GM18909 (cell line): ENCODE measurements at regions not wholly inside any gene's neighbourhood (a gene's known extent, or its start where the extent isn't known, plus 50 kb on each side); places are given as distances from the start of the nearest gene placed in this dataset.

Experiments
- ATAC-seq: cut with Tn5 transposase; IDR thresholded peaks from one replicate; pipeline ENCODE4 v1.9.1; 2021; ENCODE audit warnings: mild to moderate bottlenecking; ENCODE audit not compliant: unreplicated experiment, poor library complexity

DNA sequence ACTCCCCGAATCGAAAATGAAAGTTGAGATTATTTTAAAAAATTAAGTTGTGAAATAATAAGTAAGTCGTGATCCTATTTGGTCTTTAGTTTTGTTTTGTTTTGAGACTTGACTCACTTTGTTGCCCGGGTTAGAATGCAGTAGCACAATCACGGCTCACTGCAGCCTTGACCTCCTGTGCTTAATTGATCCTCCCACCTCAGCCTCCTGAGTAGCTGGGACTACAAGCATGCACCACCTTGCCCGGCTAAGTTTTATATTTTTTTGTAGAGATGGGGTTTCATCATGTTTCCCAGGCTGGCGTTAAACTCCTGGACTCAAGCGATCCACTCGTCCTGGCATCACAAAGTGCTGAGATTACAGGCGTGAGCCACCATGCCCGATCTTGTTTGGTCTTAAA is 326.2 kb downstream of the MYCN start:
- no peak for ATAC-seq

DNA sequence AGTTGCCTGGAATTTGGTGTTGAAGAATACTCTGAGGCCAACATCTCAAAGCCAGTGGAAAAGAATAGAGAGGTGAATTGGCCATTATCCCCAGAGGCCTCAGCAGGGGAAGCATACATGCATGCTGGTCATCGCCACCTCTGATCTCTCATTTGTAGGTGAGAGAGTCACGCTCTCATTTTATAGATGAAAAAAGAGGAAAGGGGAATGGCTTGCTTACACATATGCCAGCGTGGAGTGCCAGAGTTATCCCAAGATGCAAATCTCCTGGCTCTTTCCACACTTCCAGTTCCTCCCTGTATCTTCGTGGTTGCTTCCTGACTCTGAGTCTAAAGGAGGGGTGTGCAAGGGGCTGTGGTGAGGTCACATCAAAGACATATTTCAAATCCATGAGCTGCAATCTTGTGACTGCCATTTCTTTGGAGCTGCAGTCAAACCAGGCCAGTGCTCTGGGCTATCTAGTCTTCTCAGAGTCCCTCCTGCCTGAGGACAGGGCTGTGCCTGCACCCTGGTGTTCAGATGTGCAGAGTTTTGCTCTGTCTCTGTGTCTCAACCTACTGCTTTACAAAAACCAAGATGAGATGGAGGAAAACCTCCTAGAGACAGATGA is 324.7 kb downstream of the MYCN start:
- ATAC-seq = no peak

DNA sequence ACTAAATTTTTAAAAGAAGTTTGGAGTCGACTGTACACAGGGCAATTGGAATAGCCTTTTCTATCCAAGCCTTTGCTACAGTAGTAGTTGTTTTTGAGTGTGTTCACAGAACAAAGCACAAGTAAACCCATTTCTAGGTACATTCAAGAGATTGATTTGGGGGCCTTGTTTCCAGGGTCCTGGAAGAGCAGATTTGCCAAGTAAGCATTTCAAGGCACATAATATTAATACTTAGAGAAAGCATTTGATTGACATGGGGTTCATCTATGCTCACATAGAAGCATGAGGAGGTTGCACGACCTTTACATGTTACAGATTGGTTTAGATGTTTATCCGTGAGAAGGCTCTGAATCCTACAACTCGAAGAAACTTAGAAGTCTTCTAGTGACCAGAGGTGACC is 324.1 kb downstream of the MYCN start:
- no peak for ATAC-seq

DNA sequence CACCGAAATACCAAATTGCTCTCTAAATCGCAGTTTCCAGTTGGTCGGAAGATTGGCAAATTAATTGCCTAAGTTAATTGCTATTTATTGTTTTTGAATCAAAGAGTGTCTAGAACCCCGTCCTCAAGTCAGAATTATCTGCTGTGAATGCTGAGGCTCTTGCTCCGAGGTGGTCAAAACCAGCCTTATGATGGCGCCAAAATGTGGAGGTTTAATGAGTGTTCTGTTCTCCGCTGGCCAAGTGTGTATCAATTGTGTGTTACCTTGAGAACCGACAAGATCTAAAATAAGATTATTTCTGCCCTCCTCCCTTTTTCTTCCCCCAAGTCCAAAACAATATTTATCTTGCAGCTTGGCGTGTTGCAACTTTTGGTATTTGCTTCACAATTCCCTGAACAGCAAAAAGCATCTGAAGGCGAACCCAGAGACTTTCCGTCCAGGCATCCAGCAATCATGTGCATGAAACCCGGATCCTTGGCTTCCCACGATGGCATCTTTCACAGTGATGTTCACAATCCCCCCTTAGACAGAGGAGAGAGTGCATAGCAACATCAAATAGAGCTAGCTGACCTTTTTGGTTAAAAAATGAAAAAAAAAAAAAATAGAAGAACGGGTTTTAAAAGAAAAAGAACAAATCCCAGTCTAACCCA is 323.0 kb downstream of the MYCN start:
- no peak for ATAC-seq

DNA sequence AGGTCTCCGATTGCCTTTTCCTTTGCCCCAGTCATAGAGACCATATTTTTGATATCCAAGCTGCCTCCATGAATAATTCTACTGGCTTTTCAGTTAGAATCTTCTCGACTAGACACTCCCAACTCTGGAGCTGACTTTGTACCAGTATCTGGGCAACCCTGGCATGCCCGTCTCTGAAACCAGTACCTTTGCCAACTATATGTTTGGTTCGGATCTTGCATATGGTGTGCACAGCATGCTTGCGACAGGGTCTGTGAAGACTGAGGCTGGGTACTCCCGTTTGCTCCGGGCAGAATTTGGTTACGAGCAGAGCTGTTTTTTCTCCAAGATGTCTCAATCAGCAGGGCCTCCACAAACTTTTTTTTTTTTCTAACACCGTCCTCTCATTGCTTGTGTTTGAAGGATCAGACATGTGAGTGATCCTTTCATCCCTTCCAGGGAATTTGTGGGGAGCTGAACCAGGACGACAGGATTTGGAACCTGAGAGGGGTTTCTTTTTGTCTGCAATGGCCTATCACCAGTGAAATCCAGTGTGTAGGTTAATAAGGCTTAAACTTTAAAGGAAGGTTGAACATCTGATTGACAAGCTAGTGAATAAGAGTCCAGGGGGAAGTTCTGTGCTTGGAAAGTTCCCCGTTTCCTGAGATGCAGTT is 322.3 kb downstream of the MYCN start:
- ATAC-seq = no peak

DNA sequence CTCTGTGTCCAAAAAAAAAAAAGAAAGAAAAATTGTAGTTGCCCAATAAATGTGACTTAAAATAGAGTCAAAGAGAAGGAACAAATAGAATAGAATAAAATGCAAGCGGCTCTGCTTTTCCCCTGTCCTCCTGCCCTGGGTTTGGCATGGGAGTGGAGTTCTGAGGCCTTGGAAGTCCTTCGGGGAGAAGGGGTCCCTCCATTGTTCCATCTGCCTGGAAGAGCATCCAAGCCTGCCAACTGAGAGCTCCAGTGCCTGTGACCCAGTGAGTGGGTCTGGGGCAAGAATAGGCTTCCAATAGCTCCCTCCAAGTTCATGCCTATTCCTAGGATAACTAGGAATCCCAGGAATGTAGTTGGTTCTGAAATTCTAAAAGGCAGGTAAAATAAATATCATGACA is 321.4 kb downstream of the MYCN start:
- ATAC-seq = no peak

DNA sequence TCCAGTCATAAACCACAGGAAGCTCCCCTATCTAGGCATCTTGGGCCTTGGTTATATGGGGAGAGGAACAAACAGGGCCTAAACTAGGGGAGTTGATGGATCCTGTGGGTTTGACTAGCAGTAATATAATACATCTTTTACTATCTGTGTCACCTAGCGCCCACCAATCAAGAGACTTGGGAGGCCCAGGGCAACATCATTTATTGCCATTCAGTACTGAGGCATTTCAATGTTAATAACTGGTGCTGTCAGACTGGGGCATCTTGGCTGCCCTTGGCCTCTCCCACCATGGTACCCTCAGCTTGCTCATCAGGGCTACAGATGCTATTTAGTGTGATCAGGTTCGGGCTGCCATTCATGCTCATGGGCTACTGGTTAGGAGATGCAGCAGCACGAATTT is 320.7 kb downstream of the MYCN start:
- no peak for ATAC-seq

DNA sequence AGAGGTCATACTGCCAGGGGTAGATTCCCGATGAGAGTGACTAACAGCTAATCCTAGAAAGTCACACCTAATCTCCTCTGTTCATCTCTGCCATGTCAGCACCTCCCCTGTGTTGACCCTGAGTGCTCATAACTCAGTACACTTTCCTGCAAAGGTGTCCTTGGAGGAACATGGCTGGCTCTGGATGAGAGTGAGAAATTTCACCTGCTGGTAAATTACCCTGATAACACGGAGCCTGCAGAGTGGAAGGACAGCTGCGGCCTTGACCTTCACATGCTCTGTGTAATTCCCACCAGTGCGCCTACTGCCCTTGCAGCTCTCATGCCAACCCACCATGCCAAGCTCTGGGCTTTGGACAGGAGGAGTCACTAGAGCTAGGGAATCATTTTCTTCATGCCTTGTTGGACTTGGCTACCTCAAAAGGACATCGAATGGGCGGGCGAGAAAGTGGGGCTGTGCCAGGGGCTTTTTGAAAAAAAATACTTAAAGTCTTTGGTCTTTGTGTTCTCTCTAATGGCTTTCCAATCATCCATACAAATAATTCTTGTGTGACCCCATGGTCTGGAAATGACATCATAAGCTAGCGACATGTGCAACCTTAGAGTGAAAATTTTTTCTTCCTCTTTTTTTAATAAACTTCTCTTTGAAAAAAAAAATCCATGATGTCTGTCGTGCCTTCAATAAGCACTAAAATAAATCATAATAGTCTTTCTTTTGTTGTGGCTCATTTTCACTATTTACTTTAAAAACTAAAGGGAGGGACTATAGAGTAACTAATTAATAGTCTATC is 319.9 kb downstream of the MYCN start:
- ATAC-seq = no peak

DNA sequence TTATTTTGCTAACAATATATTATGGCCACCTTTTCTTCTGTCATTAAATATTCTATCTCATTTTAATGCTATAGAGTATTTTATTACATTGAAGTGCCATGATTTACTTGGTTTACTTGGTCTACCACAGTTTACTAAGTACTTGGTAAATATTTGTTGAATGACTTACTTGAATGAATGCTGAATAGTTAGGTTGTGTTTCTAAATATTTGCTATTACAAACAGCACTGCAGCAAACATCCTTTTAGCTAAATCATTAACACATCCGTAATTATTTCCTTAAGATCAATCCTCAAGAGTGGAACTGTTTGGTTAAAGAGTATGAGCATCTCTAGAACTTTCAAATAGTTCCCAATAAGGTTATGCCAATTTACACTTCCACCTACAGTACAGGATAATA is 318.7 kb downstream of the MYCN start:
- no peak for ATAC-seq

DNA sequence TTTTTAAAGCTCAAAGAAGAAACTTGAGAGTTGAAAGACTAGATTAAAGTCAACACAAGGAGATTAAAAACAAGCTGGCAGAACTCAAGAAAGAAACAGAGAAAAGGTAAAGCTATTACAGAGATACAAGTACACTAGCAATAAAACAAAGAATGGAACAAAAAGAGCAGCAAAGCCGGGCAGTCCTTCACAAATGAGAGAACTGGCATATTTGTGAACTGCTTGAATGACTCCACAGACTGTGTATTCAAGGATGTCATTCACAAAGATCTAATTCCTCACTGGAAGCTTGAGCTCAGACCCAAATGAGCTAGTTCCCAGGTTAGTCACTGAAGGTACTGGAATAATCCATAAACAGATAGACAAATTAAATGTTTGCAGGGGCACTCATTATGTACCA is 318.0 kb downstream of the MYCN start:
- ATAC-seq = no peak

DNA sequence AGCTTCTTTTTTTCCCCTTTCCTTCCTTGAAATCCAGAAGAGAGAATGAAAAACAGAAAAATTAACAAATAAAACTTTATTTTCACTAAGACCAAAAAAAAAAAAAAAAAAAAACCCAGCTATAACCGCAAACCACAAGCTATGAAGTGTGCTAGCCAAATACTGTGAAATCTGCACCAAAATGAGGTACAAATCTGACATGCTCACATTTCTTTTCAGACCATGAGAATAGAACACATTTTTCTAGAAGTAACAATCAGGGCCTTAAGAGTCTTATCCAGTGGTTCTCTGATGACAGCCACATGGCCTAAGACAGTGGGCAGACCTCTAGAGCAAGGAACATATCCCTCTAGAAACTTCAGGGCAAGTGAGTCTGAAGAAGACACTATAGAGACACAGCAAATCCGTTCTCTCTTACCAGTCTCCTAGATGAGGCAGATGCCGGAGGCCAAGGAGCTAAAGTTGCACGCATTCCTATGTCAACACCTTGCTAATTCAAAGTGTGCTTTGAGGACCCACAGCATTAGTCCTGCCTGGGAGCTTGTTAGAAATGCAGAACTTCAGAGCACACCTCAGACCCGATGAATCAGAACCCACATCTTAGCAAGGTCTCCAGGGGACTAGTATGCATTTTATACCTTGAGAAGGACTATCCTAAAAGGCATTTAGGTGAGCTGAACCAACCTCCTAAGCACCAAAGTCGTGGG is 317.1 kb downstream of the MYCN start:
- no peak for ATAC-seq

DNA sequence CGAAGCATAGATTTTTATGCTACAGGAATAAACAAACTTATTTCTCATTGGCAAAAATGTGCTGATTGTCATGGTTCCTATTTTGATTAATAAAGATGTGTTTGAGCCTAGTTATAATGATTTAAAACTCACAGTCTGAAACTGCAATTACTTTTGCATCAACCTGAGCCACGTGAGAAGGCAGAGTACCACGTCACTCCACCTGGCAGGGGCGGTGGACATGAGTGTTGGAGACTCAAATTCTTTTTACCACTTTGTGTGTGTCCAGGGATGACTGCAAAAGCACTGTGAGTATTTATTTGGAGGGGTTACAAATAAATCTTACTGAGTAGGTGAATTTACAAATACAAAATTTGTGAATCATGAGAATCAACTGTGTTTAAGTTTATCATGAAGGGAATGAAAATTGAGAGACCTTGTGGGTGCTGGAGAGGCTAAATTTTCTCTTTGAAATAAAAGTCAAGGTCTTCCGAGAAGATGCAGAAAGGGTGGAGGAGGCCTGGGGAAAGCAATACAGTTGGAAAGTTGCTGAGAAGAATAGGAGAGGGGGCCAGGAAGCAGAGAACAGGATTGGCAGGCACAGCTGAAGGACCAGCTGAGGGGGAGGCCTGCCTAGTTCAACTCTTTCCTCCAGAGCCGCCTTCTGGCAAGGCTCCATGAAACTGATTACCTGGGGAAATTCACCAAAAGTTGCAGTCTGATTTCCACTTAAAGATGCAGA is 316.4 kb downstream of the MYCN start:
- ATAC-seq = no peak

DNA sequence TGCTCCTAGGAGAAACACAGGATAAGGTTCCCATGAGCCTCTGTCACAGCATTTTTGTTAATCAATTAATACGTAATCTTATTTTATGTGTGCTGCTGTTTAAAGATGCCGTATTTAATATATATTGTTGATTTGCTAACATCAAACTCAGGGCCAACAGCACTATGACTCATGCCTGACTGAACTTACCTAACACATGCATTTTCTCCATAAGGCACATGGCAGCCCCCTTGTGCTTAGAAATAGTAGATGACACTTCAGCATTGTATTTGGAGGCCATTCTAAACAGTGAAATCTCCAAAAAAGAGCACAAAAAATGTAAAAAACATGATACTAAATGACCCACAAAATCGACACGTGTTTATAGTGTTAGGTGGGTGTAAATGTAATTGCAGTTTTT is 314.8 kb downstream of the MYCN start:
- no peak for ATAC-seq

DNA sequence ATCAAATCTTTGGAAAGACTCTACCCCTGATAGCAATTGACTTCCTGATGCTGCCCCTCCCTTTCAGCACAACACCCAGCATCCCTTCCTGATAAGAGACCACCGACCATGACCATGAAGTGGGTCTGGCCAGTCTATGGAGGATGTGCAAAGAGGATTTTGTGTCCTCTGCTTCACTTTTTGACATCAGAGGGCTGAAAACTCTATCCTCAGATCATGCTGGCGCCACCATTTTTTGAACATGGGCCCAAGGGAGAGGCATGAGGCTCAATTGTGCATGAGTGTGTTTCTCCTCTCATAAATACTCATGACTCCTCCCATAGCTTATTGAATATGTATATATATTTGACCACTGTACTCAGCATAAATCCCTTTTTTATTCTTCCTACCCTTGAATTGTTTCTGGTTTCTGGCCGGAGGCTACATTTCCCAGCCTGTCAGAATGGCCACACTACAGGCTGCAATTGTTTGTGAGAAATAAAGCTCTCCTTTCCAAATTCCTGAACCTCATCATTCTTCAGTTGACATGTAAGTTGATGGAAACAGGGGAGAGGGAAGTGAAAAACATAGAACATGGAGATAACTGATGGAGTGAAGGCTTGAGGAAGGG is 314.1 kb downstream of the MYCN start:
- no peak for ATAC-seq

DNA sequence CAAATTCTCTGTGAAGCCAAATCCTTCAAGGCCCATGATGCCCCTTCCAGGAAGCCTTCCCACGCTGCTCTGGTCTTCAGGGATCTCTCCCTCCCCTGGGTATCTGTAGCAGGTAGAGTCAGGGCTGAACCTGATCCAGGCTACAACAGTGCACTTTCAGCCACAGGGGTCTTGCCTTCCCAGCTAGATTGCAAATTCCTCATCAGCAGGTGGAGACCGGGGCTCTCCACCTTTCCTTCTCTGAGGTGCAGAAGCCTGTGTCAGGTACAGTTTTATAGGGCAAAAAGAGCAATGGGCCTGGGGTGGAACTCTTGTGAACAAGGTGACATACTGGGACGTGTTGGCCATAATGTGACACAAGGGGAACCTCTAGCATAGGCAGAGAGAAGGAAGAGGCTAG is 312.9 kb downstream of the MYCN start:
- no peak for ATAC-seq

DNA sequence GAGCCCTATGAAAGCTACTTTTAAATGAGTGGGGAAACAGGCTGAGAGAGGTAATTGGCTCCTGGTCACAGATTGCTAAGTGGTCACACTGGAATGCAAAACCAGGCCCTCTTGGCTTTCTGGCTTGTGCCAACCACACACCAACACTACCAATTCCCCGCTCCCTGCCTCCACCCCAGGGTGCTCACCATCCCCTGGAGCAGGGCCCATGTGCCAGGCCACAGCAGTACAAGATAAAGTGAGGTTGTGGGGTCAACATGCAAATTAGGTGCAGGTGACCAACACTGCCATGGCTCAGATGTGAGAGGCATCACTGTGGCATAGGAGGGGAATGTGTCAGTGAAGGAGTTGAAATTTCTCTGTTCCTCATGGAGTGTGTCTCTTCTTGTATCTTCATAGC is 312.5 kb downstream of the MYCN start:
- no peak for ATAC-seq

DNA sequence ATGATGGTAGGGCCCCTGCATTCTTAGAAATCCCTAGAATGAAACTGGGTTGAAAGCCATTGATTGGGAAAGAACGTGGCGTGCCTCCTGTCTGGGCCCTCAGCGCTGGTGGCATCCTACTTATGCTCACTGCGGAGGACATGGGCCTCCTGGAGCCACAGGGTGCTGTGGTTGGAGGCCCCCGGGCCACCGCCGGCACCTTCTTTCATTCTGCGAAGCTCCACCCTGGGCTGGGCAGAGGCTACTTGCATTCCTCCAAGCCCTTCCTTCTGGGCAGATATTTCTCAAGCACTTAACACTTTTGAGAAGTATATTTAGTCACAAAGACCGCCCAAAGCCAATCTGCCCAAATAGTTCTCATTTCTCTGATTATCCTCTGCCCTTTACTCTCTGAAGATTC is 311.9 kb downstream of the MYCN start:
- ATAC-seq = no peak

DNA sequence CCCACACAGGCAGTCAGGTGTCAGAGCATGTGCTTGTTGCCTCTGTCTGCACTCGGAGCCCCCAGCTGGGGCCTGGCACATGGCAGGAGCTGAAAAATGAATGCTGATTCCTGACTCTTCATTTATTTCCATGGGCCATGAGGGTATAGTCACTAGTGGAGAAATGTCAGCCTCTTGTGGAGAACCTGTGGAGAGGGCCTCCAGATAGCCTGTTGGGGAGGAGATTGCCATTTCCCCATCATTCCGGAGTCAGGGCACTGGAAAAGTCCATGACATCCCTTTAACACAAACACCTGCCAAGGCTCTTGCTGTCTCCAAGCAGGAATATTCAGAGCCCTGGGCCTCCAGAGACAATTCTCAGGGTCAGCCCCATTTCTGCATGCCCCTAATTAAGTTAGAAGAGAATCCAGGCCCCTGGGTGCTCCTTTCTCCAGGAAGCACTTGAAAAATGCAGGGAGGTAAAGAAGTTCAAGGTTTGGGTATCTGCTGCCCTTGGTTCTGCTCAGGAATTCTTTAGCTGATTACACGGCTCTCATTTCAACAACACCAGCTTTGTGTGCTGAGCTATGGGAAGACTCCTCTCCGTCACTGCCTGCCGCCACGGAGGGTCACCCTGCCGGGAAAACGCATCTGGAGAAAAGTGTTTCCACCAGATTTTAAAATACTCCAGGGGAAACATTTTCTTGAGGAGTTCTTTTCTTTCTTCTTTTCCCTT is 311.3 kb downstream of the MYCN start:
- no peak for ATAC-seq

DNA sequence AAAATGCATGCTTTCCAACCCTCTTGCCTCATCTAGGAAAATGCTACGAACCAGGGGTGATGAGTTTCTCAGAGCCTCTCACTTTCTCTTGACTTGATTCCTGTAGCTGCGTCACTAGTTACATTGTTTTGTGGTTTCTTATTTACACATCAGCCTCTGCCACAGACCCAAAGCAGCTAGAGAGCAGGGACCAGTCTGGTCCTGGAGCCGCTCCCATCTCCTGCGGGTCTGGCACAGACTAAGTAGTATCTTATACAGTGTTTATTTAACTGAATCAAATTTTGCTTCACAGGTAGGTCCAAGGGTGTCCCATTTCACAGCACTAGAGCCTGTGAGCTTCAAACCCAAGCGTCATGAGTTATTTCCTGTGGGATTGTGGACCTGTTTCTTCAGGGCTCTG is 310.5 kb downstream of the MYCN start:
- no peak for ATAC-seq
